ENCODE measurements at regions not wholly inside any gene's neighbourhood (a gene's known extent, or its start where the extent isn't known, plus 50 kb on each side); places are given as distances from the start of the nearest gene placed in this dataset.

DNA sequence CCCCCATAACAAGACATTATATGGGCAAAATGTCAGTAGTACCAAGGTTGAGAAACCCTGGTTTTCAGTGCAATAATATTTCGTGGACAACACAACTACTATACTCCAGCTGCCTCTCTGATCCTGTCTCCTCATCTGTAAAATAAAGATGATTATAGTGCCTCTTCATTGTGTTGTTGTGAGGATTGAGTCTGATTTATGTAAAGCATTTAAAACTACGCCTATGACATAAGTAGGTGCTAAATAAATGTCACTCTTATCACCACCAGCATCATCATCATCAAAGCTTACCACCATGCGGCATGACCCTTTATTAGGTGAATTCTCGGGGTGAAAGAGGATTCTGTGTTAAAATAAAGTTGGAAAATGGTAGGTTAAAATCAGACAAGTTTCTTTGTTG, 67.8 kb upstream of the IFNE start:
- dilution Hi-C loops (cut with MboI; ENCODE audit: extremely low pct_ligation_motif_present, low sequenced_read_pairs), result loop anchor here (10.0 to 25.0 kb wide), 2 partner anchors 125 to 237 kb away; no protein-coding TSS in a partner anchor
- H3K27me3 ChIP-seq (ENCODE audit: control insufficient read depth, extremely low read depth, insufficient read depth, low read length), result no peaks in the 10 kb centered on the region
- peak overlapping the region; percentile 77 for H3K27ac ChIP-seq (ENCODE audit: control insufficient read depth, insufficient read depth, low read length)
- H3K79me2 ChIP-seq (ENCODE audit: control insufficient read depth, insufficient read depth, low read length), result peaks cover 99% of the 10 kb centered on the region
- no peaks in the 10 kb centered on the region for H3K9me1 ChIP-seq (ENCODE audit: control insufficient read depth, extremely low read depth, insufficient read depth, low read length)
- peak overlapping the region; percentile 72 for H3K4me2 ChIP-seq (ENCODE audit: control insufficient read depth, extremely low read depth, insufficient read depth, low read depth, low read length)
- peak overlapping the region; percentile 49 for H3K9ac ChIP-seq (ENCODE audit: control insufficient read depth, extremely low read depth, insufficient read depth, low read length)
- FAIRE-seq, result peak; percentile 5
- H3K36me3 ChIP-seq (ENCODE audit: control insufficient read depth in 2 of 2, extremely low read depth in 1 of 2, insufficient read depth in 2 of 2, low read length in 2 of 2), result peaks cover 12 to 29% of the 10 kb centered on the region in 2 experiments
- DNase-seq (ENCODE audit: low read depth, low spot score), result no peak
- no peaks in the 10 kb centered on the region for H3K9me3 ChIP-seq (ENCODE audit: control insufficient read depth, low read depth, low read length)
- H4K20me1 ChIP-seq (ENCODE audit: control insufficient read depth, extremely low read depth, insufficient read depth, low read length), result peaks cover 35% of the 10 kb centered on the region
- TF ChIP-seq, protein P1, sequence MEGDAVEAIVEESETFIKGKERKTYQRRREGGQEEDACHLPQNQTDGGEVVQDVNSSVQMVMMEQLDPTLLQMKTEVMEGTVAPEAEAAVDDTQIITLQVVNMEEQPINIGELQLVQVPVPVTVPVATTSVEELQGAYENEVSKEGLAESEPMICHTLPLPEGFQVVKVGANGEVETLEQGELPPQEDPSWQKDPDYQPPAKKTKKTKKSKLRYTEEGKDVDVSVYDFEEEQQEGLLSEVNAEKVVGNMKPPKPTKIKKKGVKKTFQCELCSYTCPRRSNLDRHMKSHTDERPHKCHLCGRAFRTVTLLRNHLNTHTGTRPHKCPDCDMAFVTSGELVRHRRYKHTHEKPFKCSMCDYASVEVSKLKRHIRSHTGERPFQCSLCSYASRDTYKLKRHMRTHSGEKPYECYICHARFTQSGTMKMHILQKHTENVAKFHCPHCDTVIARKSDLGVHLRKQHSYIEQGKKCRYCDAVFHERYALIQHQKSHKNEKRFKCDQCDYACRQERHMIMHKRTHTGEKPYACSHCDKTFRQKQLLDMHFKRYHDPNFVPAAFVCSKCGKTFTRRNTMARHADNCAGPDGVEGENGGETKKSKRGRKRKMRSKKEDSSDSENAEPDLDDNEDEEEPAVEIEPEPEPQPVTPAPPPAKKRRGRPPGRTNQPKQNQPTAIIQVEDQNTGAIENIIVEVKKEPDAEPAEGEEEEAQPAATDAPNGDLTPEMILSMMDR (optimal IDR thresholded peaks at IDR 0.05 in 1 of 3, IDR thresholded peaks at IDR 0.05 in 1 of 3, conservative IDR thresholded peaks at IDR 0.05 in 1 of 3; ENCODE audit: extremely low read depth in 1 of 3, insufficient read depth in 2 of 3, low read length in 3 of 3), result no peak
- TF ChIP-seq EZH2 (IDR thresholded peaks at IDR 0.05; ENCODE audit: low read length), result no peak
- H2AFZ ChIP-seq (ENCODE audit: control insufficient read depth, low read length), result no peak overlapping the region
- peaks cover 77% of the 10 kb centered on the region for H3K4me1 ChIP-seq (ENCODE audit: control insufficient read depth, extremely low read depth, insufficient read depth, low read length)
- H3K4me3 ChIP-seq (ENCODE audit: control insufficient read depth in 2 of 3, extremely low read depth in 1 of 3, insufficient read depth in 2 of 3, low read depth in 1 of 3, low read length in 3 of 3), result peak overlapping the region; percentile 5 to 65 (median 29)

GRCh38 chr9:21550392-21550791, 68.3 kb upstream of the IFNE start:
- H3K9me1 ChIP-seq (ENCODE audit: control insufficient read depth, extremely low read depth, insufficient read depth, low read length), result no peaks in the 10 kb centered on the region
- FAIRE-seq, result peak; percentile 67
- H3K4me3 ChIP-seq (ENCODE audit: control insufficient read depth in 2 of 3, extremely low read depth in 1 of 3, insufficient read depth in 2 of 3, low read depth in 1 of 3, low read length in 3 of 3), result peak overlapping the region; percentile 5 to 65 (median 15)
- TF ChIP-seq, protein P1 (optimal IDR thresholded peaks at IDR 0.05 in 1 of 3, IDR thresholded peaks at IDR 0.05 in 1 of 3, conservative IDR thresholded peaks at IDR 0.05 in 1 of 3; ENCODE audit: extremely low read depth in 1 of 3, insufficient read depth in 2 of 3, low read length in 3 of 3), result no peak
- no peak for TF ChIP-seq EZH2 (IDR thresholded peaks at IDR 0.05; ENCODE audit: low read length)
- DNase-seq (ENCODE audit: low read depth, low spot score), result no peak
- H3K36me3 ChIP-seq (ENCODE audit: control insufficient read depth in 2 of 2, extremely low read depth in 1 of 2, insufficient read depth in 2 of 2, low read length in 2 of 2), result peaks cover 12 to 29% of the 10 kb centered on the region in 2 experiments
- peak overlapping the region; percentile 49 for H3K9ac ChIP-seq (ENCODE audit: control insufficient read depth, extremely low read depth, insufficient read depth, low read length)
- dilution Hi-C loops (cut with MboI; ENCODE audit: extremely low pct_ligation_motif_present, low sequenced_read_pairs), result loop anchor here (10.0 to 25.0 kb wide), 2 partner anchors 124 to 237 kb away; no protein-coding TSS in a partner anchor
- H2AFZ ChIP-seq (ENCODE audit: control insufficient read depth, low read length), result no peak overlapping the region
- peaks cover 72% of the 10 kb centered on the region for H3K4me1 ChIP-seq (ENCODE audit: control insufficient read depth, extremely low read depth, insufficient read depth, low read length)
- peak overlapping the region; percentile 72 for H3K4me2 ChIP-seq (ENCODE audit: control insufficient read depth, extremely low read depth, insufficient read depth, low read depth, low read length)
- H3K27me3 ChIP-seq (ENCODE audit: control insufficient read depth, extremely low read depth, insufficient read depth, low read length), result no peaks in the 10 kb centered on the region
- peaks cover 99% of the 10 kb centered on the region for H3K79me2 ChIP-seq (ENCODE audit: control insufficient read depth, insufficient read depth, low read length)
- peaks cover 31% of the 10 kb centered on the region for H4K20me1 ChIP-seq (ENCODE audit: control insufficient read depth, extremely low read depth, insufficient read depth, low read length)
- no peaks in the 10 kb centered on the region for H3K9me3 ChIP-seq (ENCODE audit: control insufficient read depth, low read depth, low read length)
- H3K27ac ChIP-seq (ENCODE audit: control insufficient read depth, insufficient read depth, low read length), result peak overlapping the region; percentile 77
